HG02870 (cell line): ENCODE measurements at regions not wholly inside any gene's neighbourhood (a gene's known extent, or its start where the extent isn't known, plus 50 kb on each side); places are given as distances from the start of the nearest gene placed in this dataset.
"Not testable (repeated sequence)": the region's sequence is repeated elsewhere in the genome, so short reads cannot be mapped to it uniquely, and the experiment has no call there.

ENCODE experiments used
- ATAC-seq: cut with Tn5 transposase; IDR thresholded peaks from one replicate; pipeline ENCODE4 v1.9.1; 2021; ENCODE audit warnings: mild to moderate bottlenecking, moderate library complexity; ENCODE audit not compliant: unreplicated experiment

- ATAC-seq, result no peak
These were observed 246.6 kb upstream of the IL12B start for GRCh38 chr5:159576902-159577301.

- ATAC-seq, result no peak
These were observed 251.4 kb upstream of the IL12B start for GRCh38 chr5:159581502-159582249.

- ATAC-seq, result no peak
These were observed 252.7 kb upstream of the IL12B start for GRCh38 chr5:159582756-159583541.

- no peak for ATAC-seq
These were observed 256.6 kb upstream of the IL12B start for GRCh38 chr5:159586921-159587320.

GRCh38 chr5:159588941-159589340 is 258.7 kb upstream of the IL12B start:
- ATAC-seq, result no peak

- ATAC-seq, result no peak
These were observed 263.3 kb upstream of the IL12B start for GRCh38 chr5:159593518-159594073.

GRCh38 chr5:159595561-159595960 is 265.3 kb upstream of the IL12B start:
- not testable (repeated sequence) for ATAC-seq

GRCh38 chr5:159601216-159601615 is 270.9 kb upstream of the IL12B start:
- ATAC-seq, result no peak

GRCh38 chr5:159602434-159602833 is 272.1 kb upstream of the IL12B start:
- ATAC-seq, result no peak

- ATAC-seq, result no peak
These were observed 275.3 kb upstream of the IL12B start for GRCh38 chr5:159605585-159605984.

- ATAC-seq, result no peak
These were observed 279.1 kb upstream of the IL12B start for GRCh38 chr5:159609359-159609758.

GRCh38 chr5:159610966-159611579 is 280.8 kb upstream of the IL12B start:
- no peak for ATAC-seq

GRCh38 chr5:159616952-159617351 is 286.7 kb upstream of the IL12B start:
- ATAC-seq, result no peak

GRCh38 chr5:159619826-159620225 is 289.5 kb upstream of the IL12B start:
- ATAC-seq, result no peak

- no peak for ATAC-seq
These were observed 290.7 kb upstream of the IL12B start for GRCh38 chr5:159620853-159621540.

- no peak for ATAC-seq
These were observed 287.6 kb upstream of the ADRA1B start for GRCh38 chr5:159628703-159629102.

- ATAC-seq, result no peak
These were observed 287.1 kb upstream of the ADRA1B start for GRCh38 chr5:159629158-159629557.

GRCh38 chr5:159630545-159630944 is 285.7 kb upstream of the ADRA1B start:
- ATAC-seq, result no peak

GRCh38 chr5:159631001-159631400 is 285.3 kb upstream of the ADRA1B start:
- no peak for ATAC-seq

GRCh38 chr5:159632866-159633265 is 283.4 kb upstream of the ADRA1B start:
- ATAC-seq, result no peak

GRCh38 chr5:159638481-159638880 is 277.8 kb upstream of the ADRA1B start:
- ATAC-seq, result no peak
